ENCODE measurements at regions not wholly inside any gene's neighbourhood (a gene's known extent, or its start where the extent isn't known, plus 50 kb on each side); places are given as distances from the start of the nearest gene placed in this dataset.
A peak's percentile ranks its signal among the peaks of the same experiment; 100 is the strongest.

GRCh38 chr13:59360108-59360507 lies 803.6 kb downstream of the DIAPH3 start:
- no peaks in the 10 kb centered on the region for H3K27me3 ChIP-seq
- TF ChIP-seq CTCF (IDR thresholded peaks at IDR 0.05; ENCODE audit: low read depth, low read length), result no peak
- no peaks in the 10 kb centered on the region for H3K9me3 ChIP-seq (ENCODE audit: low read depth)
- peak in 1 of 2 donors; percentile 57 for DNase-seq (ENCODE audit: low read depth in 1 of 2, low spot score in 1 of 2)
- H3K4me3 ChIP-seq, result no peak overlapping the region
- peak overlapping the region; percentile 10 for H3K27ac ChIP-seq
- no peaks in the 10 kb centered on the region for H3K4me1 ChIP-seq (ENCODE audit: low read depth)
- no peaks in the 10 kb centered on the region for H3K36me3 ChIP-seq

- Histone ChIP-seq H3K36me3 (no peaks in the 10 kb centered on the region), H3K4me3 (no peak overlapping the region), H3K27ac (no peak overlapping the region), H3K9me3 (ENCODE audit: low read depth) (no peaks in the 10 kb centered on the region), H3K4me1 (ENCODE audit: low read depth) (no peaks in the 10 kb centered on the region), H3K27me3 (no peaks in the 10 kb centered on the region)
- DNase-seq (ENCODE audit: low read depth in 1 of 2, low spot score in 1 of 2), result no peak
- TF ChIP-seq CTCF (IDR thresholded peaks at IDR 0.05; ENCODE audit: low read depth, low read length), result no peak
These were observed 802.8 kb downstream of the DIAPH3 start for GRCh38 chr13:59360916-59361315.

GRCh38 chr13:59363313-59363712 lies 800.4 kb downstream of the DIAPH3 start:
- H3K9me3 ChIP-seq (ENCODE audit: low read depth), result no peaks in the 10 kb centered on the region
- TF ChIP-seq CTCF (IDR thresholded peaks at IDR 0.05; ENCODE audit: low read depth, low read length), result no peak
- DNase-seq (ENCODE audit: low read depth in 1 of 2, low spot score in 1 of 2), result no peak

GRCh38 chr13:59363947-59364346 lies 799.8 kb downstream of the DIAPH3 start:
- no peak for TF ChIP-seq CTCF (IDR thresholded peaks at IDR 0.05; ENCODE audit: low read depth, low read length)
- peaks cover 18% of the 10 kb centered on the region for H3K4me1 ChIP-seq (ENCODE audit: low read depth)
- no peaks in the 10 kb centered on the region for H3K27me3 ChIP-seq
- no peak overlapping the region for H3K4me3 ChIP-seq
- no peak overlapping the region for H3K27ac ChIP-seq
- H3K9me3 ChIP-seq (ENCODE audit: low read depth), result no peaks in the 10 kb centered on the region
- DNase-seq (ENCODE audit: low read depth in 1 of 2, low spot score in 1 of 2), result no peak
- H3K36me3 ChIP-seq, result no peaks in the 10 kb centered on the region

More at GRCh38 chr13:59363313-59363712, 800.4 kb downstream of the DIAPH3 start:
- H3K27me3 ChIP-seq, result no peaks in the 10 kb centered on the region
- no peaks in the 10 kb centered on the region for H3K36me3 ChIP-seq
- no peak overlapping the region for H3K4me3 ChIP-seq
- no peak overlapping the region for H3K27ac ChIP-seq
- H3K4me1 ChIP-seq (ENCODE audit: low read depth), result peaks cover 11% of the 10 kb centered on the region

GRCh38 chr13:59364641-59365085 lies 799.1 kb downstream of the DIAPH3 start:
- no peaks in the 10 kb centered on the region for H3K27me3 ChIP-seq
- H3K4me3 ChIP-seq, result no peak overlapping the region
- H3K27ac ChIP-seq, result no peak overlapping the region
- DNase-seq (ENCODE audit: low read depth in 1 of 2, low spot score in 1 of 2), result peak in 1 of 2 donors; percentile 36
- TF ChIP-seq CTCF (IDR thresholded peaks at IDR 0.05; ENCODE audit: low read depth, low read length), result no peak
- no peaks in the 10 kb centered on the region for H3K9me3 ChIP-seq (ENCODE audit: low read depth)
- H3K36me3 ChIP-seq, result no peaks in the 10 kb centered on the region
- peaks cover 19% of the 10 kb centered on the region for H3K4me1 ChIP-seq (ENCODE audit: low read depth)

GRCh38 chr13:59367467-59367866 lies 796.3 kb downstream of the DIAPH3 start:
- DNase-seq (ENCODE audit: low read depth in 1 of 2, low spot score in 1 of 2), result no peak
- Histone ChIP-seq H3K27ac (no peak overlapping the region), H3K36me3 (no peaks in the 10 kb centered on the region), H3K4me3 (no peak overlapping the region), H3K27me3 (no peaks in the 10 kb centered on the region), H3K9me3 (ENCODE audit: low read depth) (no peaks in the 10 kb centered on the region), H3K4me1 (ENCODE audit: low read depth) (peaks cover 24% of the 10 kb centered on the region)
- no peak for TF ChIP-seq CTCF (IDR thresholded peaks at IDR 0.05; ENCODE audit: low read depth, low read length)
